HCT116 (cell line): ENCODE measurements at regions not wholly inside any gene's neighbourhood (a gene's known extent, or its start where the extent isn't known, plus 50 kb on each side); places are given as distances from the start of the nearest gene placed in this dataset.

Experiments used
- ATAC-seq: fragments of 200-7000 bp; cut with Tn5 transposase; 2 replicates; pipeline ENCODE4 v1.9.1; 2020; ENCODE audit warnings: mild to moderate bottlenecking, moderate library complexity
- BruUV-seq: library from RNA; stranded (reverse); fragments of 400-500 nt; replicated peaks from 2 replicates; lab custom pipeline; 2021; lab: Mats Ljungman, UMichigan
- CTCF ChIA-PET: fragments of 300-600 bp; sonication (Branson Sonifier 250); formaldehyde crosslinking; loops from one replicate; lab custom pipeline; 2021; ENCODE audit warnings: antibody characterized with exemption; lab: Charles Lee
- POLR2A ChIA-PET: fragments of 300-600, 350-600 bp; sonication (Branson Sonifier 250); formaldehyde crosslinking; loops from one replicate; lab custom pipeline; 2021; ENCODE audit warnings: antibody characterized with exemption; lab: Charles Lee
- RAD21 ChIA-PET, 2 experiments: fragments of 300-600 bp; sonication (Branson Sonifier 250); formaldehyde crosslinking; loops; one replicate each; lab custom pipeline; 2023; ENCODE audit warnings: low total read pairs in 2 of 2; ENCODE audit not compliant: uncharacterized antibody in 2 of 2, unreplicated experiment in 2 of 2, low non-redundant PET in 1 of 2; lab: Charles Lee
- DNase-seq: peaks from one replicate; pipeline ENCODE4 v3.0.0-alpha.2; 2010; ENCODE audit warnings: low read depth, low spot score
- H2AFZ ChIP-seq: fragments of 200-600 bp; shearing (Covaris generic), sonication (generic); 2 replicates; pipeline ENCODE4 v1.6.1; 2017; ENCODE audit warnings: low read depth, mixed run types, mixed read lengths, antibody characterized with exemption, low read length; ENCODE audit not compliant: poor library complexity, severe bottlenecking
- H3K27ac ChIP-seq: 2 replicates; pipeline ENCODE4 v1.5.1; 2012; ENCODE audit warnings: low read depth, low read length
- H3K27me3 ChIP-seq: fragments of 200-600 bp; sonication (generic); 2 replicates; pipeline ENCODE4 v1.6.1; 2016; ENCODE audit warnings: mixed run types, low read length, mixed read lengths; ENCODE audit not compliant: insufficient read depth
- H3K36me3 ChIP-seq, 2 experiments: fragments of 200-500 bp in 1 of 2; fragments of 200-600 bp in 1 of 2; sonication (Bioruptor generic) in 1 of 2; sonication (generic) in 1 of 2; 2 replicates each; pipeline versions ENCODE4 v1.5.1 to v1.6.1; 2014 to 2016; ENCODE audit warnings: low read length in 2 of 2, inconsistent platforms in 1 of 2, mixed read lengths in 1 of 2, mixed run types in 1 of 2; ENCODE audit not compliant: insufficient read depth in 2 of 2, control insufficient read depth in 1 of 2
- H3K4me1 ChIP-seq, 2 experiments: fragments of 200-600 bp in 1 of 2; sonication (generic) in 1 of 2; 2 replicates each; pipeline versions ENCODE4 v1.5.1 to v1.6.1; 2012 to 2017; ENCODE audit warnings: low read length in 2 of 2, inconsistent platforms in 1 of 2, mild to moderate bottlenecking in 1 of 2, mixed read lengths in 1 of 2, mixed run types in 1 of 2, moderate library complexity in 1 of 2; ENCODE audit not compliant: insufficient read depth in 2 of 2, control insufficient read depth in 1 of 2
- H3K4me2 ChIP-seq: fragments of 200-600 bp; sonication (generic); 2 replicates; pipeline ENCODE4 v1.6.1; 2017; ENCODE audit warnings: mixed run types, low read length, mixed read lengths
- H3K4me3 ChIP-seq, 2 experiments: fragments of 200-600 bp in 1 of 2; sonication (generic) in 1 of 2; replicated peaks in 1 of 2; 2 replicates each; pipeline ENCODE4 v1.5.1; 2011 to 2016; ENCODE audit warnings: low read length in 2 of 2, control low read depth in 1 of 2, low read depth in 1 of 2, mild to moderate bottlenecking in 1 of 2, mixed read lengths in 1 of 2, mixed run types in 1 of 2
- H3K79me2 ChIP-seq: fragments of 200-600 bp; sonication (generic); 2 replicates; pipeline ENCODE4 v1.6.1; 2017; ENCODE audit warnings: mild to moderate bottlenecking, mixed run types, low read length, moderate library complexity, mixed read lengths; ENCODE audit not compliant: insufficient read depth
- H3K9ac ChIP-seq: fragments of 200-600 bp; sonication (generic); 2 replicates; pipeline ENCODE4 v1.6.1; 2016; ENCODE audit warnings: low read length, mixed read lengths
- H3K9me2 ChIP-seq: fragments of 200-600 bp; sonication (generic), shearing (Covaris generic); 2 replicates; pipeline ENCODE4 v1.6.1; 2017; ENCODE audit warnings: mixed run types, mild to moderate bottlenecking, moderate library complexity; ENCODE audit not compliant: insufficient read depth
- H3K9me3 ChIP-seq, 2 experiments: fragments of 200-500 bp in 1 of 2; fragments of 200-600 bp in 1 of 2; sonication (Bioruptor generic) in 1 of 2; sonication (generic) in 1 of 2; 2 replicates each; pipeline ENCODE4 v1.6.1; 2014 to 2017; ENCODE audit warnings: low read length in 2 of 2, mixed read lengths in 2 of 2, inconsistent platforms in 1 of 2, low read depth in 1 of 2, mild to moderate bottlenecking in 1 of 2, mixed run types in 1 of 2, moderate library complexity in 1 of 2; ENCODE audit not compliant: control insufficient read depth in 1 of 2, insufficient read depth in 1 of 2
- H4K20me1 ChIP-seq: fragments of 200-600 bp; sonication (generic), shearing (Covaris generic); 2 replicates; pipeline ENCODE4 v1.6.1; 2017; ENCODE audit warnings: mixed run types, mild to moderate bottlenecking, moderate library complexity; ENCODE audit not compliant: insufficient read depth
- CBX3 ChIP-seq: IDR thresholded peaks from 2 replicates; pipeline ENCODE4 v1.6.1; 2012; ENCODE audit warnings: low read depth
- CEBPB ChIP-seq: IDR thresholded peaks from 2 replicates; pipeline ENCODE4 v1.6.1; 2012; ENCODE audit warnings: low read depth
- CTCF ChIP-seq, 3 experiments: fragments of 200-600 bp in 1 of 3; sonication (generic) in 1 of 3; IDR thresholded peaks in 2 of 3; conservative IDR thresholded peaks in 1 of 3; 2 replicates each; pipeline ENCODE4 v1.5.1; 2012 to 2017; ENCODE audit warnings: low read depth in 2 of 3, low read length in 2 of 3, antibody characterized with exemption in 1 of 3, borderline replicate concordance in 1 of 3, control low read depth in 1 of 3, mild to moderate bottlenecking in 1 of 3, mixed read lengths in 1 of 3, mixed run types in 1 of 3, moderate library complexity in 1 of 3; ENCODE audit not compliant: insufficient read depth in 1 of 3
- EGR1 ChIP-seq: IDR thresholded peaks from 2 replicates; pipeline ENCODE4 v1.6.1; 2012; ENCODE audit warnings: low read depth
- ELF1 ChIP-seq: IDR thresholded peaks from 2 replicates; pipeline ENCODE4 v1.6.1; 2012; ENCODE audit warnings: low read depth, borderline replicate concordance
- EZH2phosphoT487 ChIP-seq: fragments of 200-600 bp; IDR thresholded peaks from 2 replicates; pipeline ENCODE4 v1.6.1; 2018; ENCODE audit warnings: antibody characterized with exemption, borderline replicate concordance
- FOSL1 ChIP-seq: IDR thresholded peaks from 2 replicates; pipeline ENCODE4 v1.6.1; 2012; ENCODE audit warnings: low read depth
- JUND ChIP-seq: IDR thresholded peaks from 2 replicates; pipeline ENCODE4 v1.6.1; 2012
- POLR2A ChIP-seq: IDR thresholded peaks from 2 replicates; pipeline ENCODE4 v1.7.0; 2011; ENCODE audit warnings: borderline replicate concordance; ENCODE audit not compliant: insufficient read depth, insufficient read length; ENCODE audit errors: extremely low read depth
- POLR2AphosphoS5 ChIP-seq: IDR thresholded peaks from 2 replicates; pipeline ENCODE4 v1.6.1; 2011; ENCODE audit warnings: mild to moderate bottlenecking, low read depth, low read length, moderate library complexity
- RAD21 ChIP-seq: IDR thresholded peaks from 2 replicates; pipeline ENCODE4 v1.6.1; 2012; ENCODE audit warnings: low read depth, mild to moderate bottlenecking
- REST ChIP-seq: IDR thresholded peaks from 2 replicates; pipeline ENCODE4 v1.6.1; 2012; ENCODE audit warnings: low read depth
- SP1 ChIP-seq: IDR thresholded peaks from 2 replicates; pipeline ENCODE4 v1.6.1; 2012; ENCODE audit warnings: low read depth
- SRF ChIP-seq: IDR thresholded peaks from 2 replicates; pipeline ENCODE4 v1.6.1; 2012; ENCODE audit warnings: low read depth
- ZBTB33 ChIP-seq: IDR thresholded peaks from 2 replicates; pipeline ENCODE4 v1.6.1; 2011; ENCODE audit warnings: mild to moderate bottlenecking, low read length, moderate library complexity; ENCODE audit not compliant: insufficient replicate concordance; ENCODE audit errors: extremely low read depth
- ZFX ChIP-seq: fragments of 450-650 bp; IDR thresholded peaks from 2 replicates; pipeline ENCODE4 v1.6.1; 2017
- ZNF274 ChIP-seq: fragments of 200-500 bp; sonication (Bioruptor generic); IDR thresholded peaks from 2 replicates; pipeline ENCODE4 v1.6.1; 2014; ENCODE audit warnings: mild to moderate bottlenecking, low read depth, low read length, inconsistent platforms
- intact Hi-C: fragments of 100-400 bp; cut with micrococcal nuclease; formaldehyde crosslinking; loops from 2 replicates; pipeline ENCODE4 v1.10.0; 2022

GRCh38 chr5:17401470-17402288 is 96.4 kb upstream of the TAF11L2 start:
- POLR2A ChIA-PET, result no interaction called here
- Histone ChIP-seq H3K4me3 (no peak overlapping the region), H3K4me1 (no peaks in the 10 kb centered on the region), H4K20me1 (no peaks in the 10 kb centered on the region), H3K79me2 (no peaks in the 10 kb centered on the region), H3K9ac (no peak overlapping the region), H3K4me2 (no peak overlapping the region), H3K27ac (no peak overlapping the region), H2AFZ (no peak overlapping the region), H3K9me3 (0 out of 4 replicates have a peak, but pooled peaks cover 0 to 3% of the 10 kb centered on the region in 2 experiments), H3K27me3 (no peaks in the 10 kb centered on the region), H3K36me3 (no peaks in the 10 kb centered on the region), H3K9me2 (no peaks in the 10 kb centered on the region)
- DNase-seq (no peak), ATAC-seq (no peak)
- RAD21 ChIA-PET, result no interaction called here
- CTCF ChIA-PET, result no interaction called here
- TF ChIP-seq CTCF (IDR thresholded peaks at IDR 0.05 in 2 of 3, conservative IDR thresholded peaks at IDR 0.05 in 1 of 3; ENCODE audit: borderline replicate concordance in 1 of 3, insufficient read depth in 1 of 3, low read depth in 2 of 3, low read length in 2 of 3) (no peak), EGR1 (no peak), SP1 (no peak), SRF (no peak), EZH2phosphoT487 (no peak), JUND (no peak), FOSL1 (no peak), CBX3 (no peak), ZBTB33 (no peak), ELF1 (no peak), ZNF274 (no peak), POLR2AphosphoS5 (no peak), ZFX (no peak), REST (no peak), POLR2A (no peak), CEBPB (no peak), RAD21 (no peak)
- no TSS peak for BruUV-seq
- intact Hi-C loops, result no loop called here
